Mucosa of rectum (tissue), 2 donors: ENCODE measurements at regions not wholly inside any gene's neighbourhood (a gene's known extent, or its start where the extent isn't known, plus 50 kb on each side); places are given as distances from the start of the nearest gene placed in this dataset.

Experiments
- H3K27ac ChIP-seq, 2 donors: one replicate each; pipeline ENCODE4 v1.7.0; 2013; ENCODE audit warnings: inconsistent platforms in 2 of 2, low read depth in 2 of 2, low read length in 2 of 2
- H3K27me3 ChIP-seq, 2 donors: one replicate each; pipeline ENCODE4 v1.7.0; 2013; ENCODE audit warnings: low read length in 2 of 2; ENCODE audit not compliant: control insufficient read depth in 2 of 2, insufficient read depth in 2 of 2
- H3K36me3 ChIP-seq, 2 donors: one replicate each; pipeline ENCODE4 v1.7.0; 2013; ENCODE audit warnings: low read length in 2 of 2; ENCODE audit not compliant: control insufficient read depth in 2 of 2, insufficient read depth in 2 of 2
- H3K4me1 ChIP-seq, 2 donors: one replicate each; pipeline ENCODE4 v1.7.0; 2013; ENCODE audit warnings: low read length in 2 of 2, mild to moderate bottlenecking in 1 of 2; ENCODE audit not compliant: control insufficient read depth in 2 of 2, insufficient read depth in 2 of 2
- H3K4me3 ChIP-seq, 2 donors: one replicate each; pipeline ENCODE4 v1.7.0; 2013; ENCODE audit warnings: low read length in 2 of 2
- H3K9ac ChIP-seq, 2 donors: one replicate each; pipeline ENCODE4 v1.7.0; 2013; ENCODE audit warnings: low read length in 2 of 2, low read depth in 1 of 2, mild to moderate bottlenecking in 1 of 2
- H3K9me3 ChIP-seq, 2 donors: one replicate each; pipeline ENCODE4 v1.7.0; 2013; ENCODE audit warnings: low read length in 2 of 2; ENCODE audit not compliant: control insufficient read depth in 2 of 2
- donor health status: healthy.
- donor health status: Normal muscosa, but diverticular disease.

- no peaks in the 10 kb centered on the region for H3K27me3 ChIP-seq
- no peaks in the 10 kb centered on the region for H3K36me3 ChIP-seq
- H3K4me1 ChIP-seq, result no peaks in the 10 kb centered on the region
- no peak overlapping the region for H3K4me3 ChIP-seq
- no peak overlapping the region for H3K27ac ChIP-seq
- no peak overlapping the region for H3K9ac ChIP-seq
- no peaks in the 10 kb centered on the region for H3K9me3 ChIP-seq
These were observed 175.1 kb upstream of the KIT start for GRCh38 chr4:54482529-54483200.

- Histone ChIP-seq H3K9ac (no peak overlapping the region), H3K4me1 (no peaks in the 10 kb centered on the region), H3K27ac (no peak overlapping the region), H3K4me3 (no peak overlapping the region), H3K9me3 (no peaks in the 10 kb centered on the region), H3K27me3 (no peaks in the 10 kb centered on the region), H3K36me3 (no peaks in the 10 kb centered on the region)
These were observed 173.4 kb upstream of the KIT start for GRCh38 chr4:54484383-54484782.

GRCh38 chr4:54487491-54487890 lies 170.3 kb upstream of the KIT start:
- no peaks in the 10 kb centered on the region for H3K4me1 ChIP-seq
- no peak overlapping the region for H3K9ac ChIP-seq
- H3K9me3 ChIP-seq, result no peaks in the 10 kb centered on the region
- no peaks in the 10 kb centered on the region for H3K36me3 ChIP-seq
- H3K27ac ChIP-seq, result no peak overlapping the region
- no peak overlapping the region for H3K4me3 ChIP-seq
- H3K27me3 ChIP-seq, result no peaks in the 10 kb centered on the region

GRCh38 chr4:54493862-54494261 lies 163.9 kb upstream of the KIT start:
- H3K36me3 ChIP-seq, result no peaks in the 10 kb centered on the region
- H3K27ac ChIP-seq, result no peak overlapping the region
- no peaks in the 10 kb centered on the region for H3K27me3 ChIP-seq
- no peaks in the 10 kb centered on the region for H3K4me1 ChIP-seq
- H3K4me3 ChIP-seq, result no peak overlapping the region
- no peaks in the 10 kb centered on the region for H3K9me3 ChIP-seq
- H3K9ac ChIP-seq, result no peak overlapping the region

GRCh38 chr4:54495091-54495490 lies 162.7 kb upstream of the KIT start:
- no peak overlapping the region for H3K27ac ChIP-seq
- H3K27me3 ChIP-seq, result no peaks in the 10 kb centered on the region
- no peaks in the 10 kb centered on the region for H3K4me1 ChIP-seq
- H3K9ac ChIP-seq, result no peak overlapping the region
- H3K36me3 ChIP-seq, result no peaks in the 10 kb centered on the region
- no peaks in the 10 kb centered on the region for H3K9me3 ChIP-seq
- H3K4me3 ChIP-seq, result no peak overlapping the region

- Histone ChIP-seq H3K4me1 (no peaks in the 10 kb centered on the region), H3K36me3 (no peaks in the 10 kb centered on the region), H3K4me3 (no peak overlapping the region), H3K9me3 (no peaks in the 10 kb centered on the region), H3K9ac (no peak overlapping the region), H3K27me3 (no peaks in the 10 kb centered on the region), H3K27ac (no peak overlapping the region)
These were observed 162.1 kb upstream of the KIT start for GRCh38 chr4:54495641-54496040.

GRCh38 chr4:54496412-54496811 lies 161.3 kb upstream of the KIT start:
- Histone ChIP-seq H3K9me3 (no peaks in the 10 kb centered on the region), H3K27ac (no peak overlapping the region), H3K9ac (no peak overlapping the region), H3K4me1 (no peaks in the 10 kb centered on the region), H3K27me3 (no peaks in the 10 kb centered on the region), H3K36me3 (no peaks in the 10 kb centered on the region), H3K4me3 (no peak overlapping the region)

GRCh38 chr4:54497947-54498346 lies 159.8 kb upstream of the KIT start:
- H3K27me3 ChIP-seq, result no peaks in the 10 kb centered on the region
- H3K9ac ChIP-seq, result no peak overlapping the region
- H3K4me3 ChIP-seq, result no peak overlapping the region
- H3K9me3 ChIP-seq, result no peaks in the 10 kb centered on the region
- no peak overlapping the region for H3K27ac ChIP-seq
- H3K4me1 ChIP-seq, result no peaks in the 10 kb centered on the region
- H3K36me3 ChIP-seq, result no peaks in the 10 kb centered on the region

GRCh38 chr4:54498661-54499111 lies 159.1 kb upstream of the KIT start:
- no peak overlapping the region for H3K4me3 ChIP-seq

GRCh38 chr4:54499308-54500074 lies 158.3 kb upstream of the KIT start:
- Histone ChIP-seq H3K9me3 (no peaks in the 10 kb centered on the region), H3K27ac (no peak overlapping the region), H3K9ac (no peak overlapping the region), H3K36me3 (no peaks in the 10 kb centered on the region), H3K4me1 (no peaks in the 10 kb centered on the region), H3K4me3 (no peak overlapping the region), H3K27me3 (no peaks in the 10 kb centered on the region)

More at GRCh38 chr4:54498661-54499111, 159.1 kb upstream of the KIT start:
- H3K27me3 ChIP-seq, result no peaks in the 10 kb centered on the region
- no peak overlapping the region for H3K9ac ChIP-seq
- no peak overlapping the region for H3K27ac ChIP-seq
- no peaks in the 10 kb centered on the region for H3K36me3 ChIP-seq
- no peaks in the 10 kb centered on the region for H3K4me1 ChIP-seq
- no peaks in the 10 kb centered on the region for H3K9me3 ChIP-seq
